A549 (cell line): ENCODE measurements at regions not wholly inside any gene's neighbourhood (a gene's known extent, or its start where the extent isn't known, plus 50 kb on each side); places are given as distances from the start of the nearest gene placed in this dataset.

Experiments
- ATAC-seq, 2 experiments: fragments of 200-7000 bp in 1 of 2; fragments of >200 bp in 1 of 2; cut with Nextera tagmentation in 1 of 2; cut with Tn5 transposase in 1 of 2; 3 replicates each; pipeline versions ENCODE4 v1.8.0 to v1.9.1; 2018 to 2020; ENCODE audit warnings: mild to moderate bottlenecking in 1 of 2, moderate library complexity in 1 of 2
- CTCF ChIA-PET: fragments of 300-600 bp; sonication (Branson Sonifier 250); formaldehyde crosslinking; extraction: SDS; loops from one replicate; lab custom pipeline; 2021; ENCODE audit warnings: antibody characterized with exemption, inconsistent platforms; lab: Yijun Ruan, JAX
- POLR2A ChIA-PET: fragments of 350-600 bp; formaldehyde crosslinking; extraction: SDS; loops from one replicate; lab custom pipeline; 2021; ENCODE audit warnings: antibody characterized with exemption, inconsistent platforms; lab: Yijun Ruan, JAX
- DNase-seq, 2 experiments: peaks; one replicate each; pipeline versions ENCODE4 v3.0.0 to v3.0.0-alpha.2; 2011 to 2016; ENCODE audit warnings: low read depth in 1 of 2, low spot score in 1 of 2
- FAIRE-seq: peaks from 2 replicates; lab custom pipeline; 2011; peaks lifted over from hg19 to GRCh38; lab: Jason Lieb, UNC
- H3K27ac ChIP-seq, 2 experiments: fragments of >200 bp; sonication (Bioruptor Twin); formaldehyde crosslinking; 3 replicates each; pipeline ENCODE4 v1.5.1; 2016 to 2017
- H3K4me1 ChIP-seq: fragments of >200 bp; sonication (Bioruptor Twin); formaldehyde crosslinking; 3 replicates; pipeline ENCODE4 v1.6.1; 2016
- H3K4me2 ChIP-seq: fragments of >200 bp; sonication (Bioruptor Twin); formaldehyde crosslinking; 3 replicates; pipeline ENCODE4 v1.6.1; 2016
- H3K4me3 ChIP-seq: fragments of >200 bp; sonication (Bioruptor Twin); formaldehyde crosslinking; 3 replicates; pipeline ENCODE4 v1.5.1; 2016
- H3K9me3 ChIP-seq: fragments of >200 bp; sonication (Bioruptor Twin); formaldehyde crosslinking; 3 replicates; pipeline ENCODE4 v1.6.1; 2016
- CBX2 ChIP-seq: fragments of 200-600 bp; sonication (generic); IDR thresholded peaks from 2 replicates; pipeline ENCODE4 v1.6.1; 2016; ENCODE audit warnings: low read depth, mild to moderate bottlenecking, borderline replicate concordance
- EHF ChIP-seq: fragments of 250-450 bp; sonication (Bioruptor Pico); IDR thresholded peaks from 2 replicates; pipeline ENCODE4 v1.5.0; 2020; ENCODE audit warnings: mild to moderate bottlenecking
- ESRRA ChIP-seq: fragments of 150-350 bp; IDR thresholded peaks from 2 replicates; pipeline ENCODE4 v1.6.1; 2014; ENCODE audit warnings: mild to moderate bottlenecking, low read length, borderline replicate concordance
- FOXS1 ChIP-seq: fragments of 250-450 bp; sonication (Bioruptor Pico); IDR thresholded peaks from 2 replicates; pipeline ENCODE4 v1.5.0; 2020; ENCODE audit warnings: mild to moderate bottlenecking, moderate library complexity
- HEYL ChIP-seq: fragments of 250-450 bp; sonication (Bioruptor Pico); IDR thresholded peaks from 2 replicates; pipeline ENCODE4 v1.8.0; 2021; ENCODE audit warnings: mild to moderate bottlenecking, moderate library complexity
- HOXB13 ChIP-seq: fragments of 250-450 bp; sonication (Bioruptor Pico); IDR thresholded peaks from 2 replicates; pipeline ENCODE4 v1.5.0; 2020; ENCODE audit warnings: low read depth, mild to moderate bottlenecking, moderate library complexity
- JUN ChIP-seq, 2 experiments: fragments of >200 bp; sonication (Bioruptor Twin); formaldehyde crosslinking; IDR thresholded peaks; 2 replicates in 1 of 2; 3 replicates in 1 of 2; pipeline ENCODE4 v1.6.1; 2016 to 2017
- MAFK ChIP-seq: fragments of 450-650 bp; IDR thresholded peaks from 2 replicates; pipeline ENCODE4 v1.6.1; 2014; ENCODE audit not compliant: partially characterized antibody
- MAZ ChIP-seq: fragments of 150-350 bp; IDR thresholded peaks from 2 replicates; pipeline ENCODE4 v1.6.1; 2014; ENCODE audit warnings: antibody characterized with exemption, low read depth, low read length, borderline replicate concordance
- NPAS2 ChIP-seq: fragments of 250-450 bp; sonication (Bioruptor Pico); IDR thresholded peaks from 2 replicates; pipeline ENCODE4 v1.8.0; 2022; ENCODE audit warnings: mild to moderate bottlenecking, moderate library complexity, borderline replicate concordance
- NR3C1 ChIP-seq: fragments of >200 bp; sonication (Bioruptor Twin); formaldehyde crosslinking; IDR thresholded peaks from 3 replicates; pipeline ENCODE4 v1.6.1; 2017
- RFX5 ChIP-seq: fragments of 450-650 bp; IDR thresholded peaks from 2 replicates; pipeline ENCODE4 v1.7.1; 2014; ENCODE audit warnings: antibody characterized with exemption, mild to moderate bottlenecking, moderate library complexity
- RNF2 ChIP-seq: fragments of 200-600 bp; sonication (generic); IDR thresholded peaks from 2 replicates; pipeline ENCODE4 v1.6.1; 2016; ENCODE audit warnings: low read depth, mild to moderate bottlenecking, antibody characterized with exemption, moderate library complexity, borderline replicate concordance
- USF2 ChIP-seq: fragments of 450-650 bp; IDR thresholded peaks from 2 replicates; pipeline ENCODE4 v1.6.1; 2014; ENCODE audit warnings: antibody characterized with exemption
- ZC3H11A ChIP-seq: fragments of 450-650 bp; IDR thresholded peaks from 2 replicates; pipeline ENCODE4 v1.6.1; 2014; ENCODE audit warnings: antibody characterized with exemption, mild to moderate bottlenecking
- ZNF302 ChIP-seq: fragments of 250-450 bp; sonication (Bioruptor Pico); IDR thresholded peaks from 2 replicates; pipeline ENCODE4 v1.9.0; 2021; ENCODE audit warnings: inconsistent platforms, mild to moderate bottlenecking, moderate library complexity
- ZSCAN20 ChIP-seq: fragments of 250-450 bp; sonication (Bioruptor Pico); IDR thresholded peaks from 2 replicates; pipeline ENCODE4 v1.8.0; 2022; ENCODE audit warnings: mild to moderate bottlenecking, moderate library complexity
- whole genome bisulfite sequencing: methylation state at CpG from one replicate; pipeline ENCODE4 v1.1.6; 2017; ENCODE audit errors: missing lambda C conversion rate; 5-methylcytosine and 5-hydroxymethylcytosine counted together
- TF ChIP-seq, protein P1 (sequence below): fragments of 150-350 bp; IDR thresholded peaks from 2 replicates; pipeline ENCODE4 v1.6.1; 2014; ENCODE audit warnings: low read depth, mild to moderate bottlenecking, low read length
- TF ChIP-seq, protein P2 (sequence below): IDR thresholded peaks from 2 replicates; pipeline ENCODE4 v1.6.1; 2012

DNA sequence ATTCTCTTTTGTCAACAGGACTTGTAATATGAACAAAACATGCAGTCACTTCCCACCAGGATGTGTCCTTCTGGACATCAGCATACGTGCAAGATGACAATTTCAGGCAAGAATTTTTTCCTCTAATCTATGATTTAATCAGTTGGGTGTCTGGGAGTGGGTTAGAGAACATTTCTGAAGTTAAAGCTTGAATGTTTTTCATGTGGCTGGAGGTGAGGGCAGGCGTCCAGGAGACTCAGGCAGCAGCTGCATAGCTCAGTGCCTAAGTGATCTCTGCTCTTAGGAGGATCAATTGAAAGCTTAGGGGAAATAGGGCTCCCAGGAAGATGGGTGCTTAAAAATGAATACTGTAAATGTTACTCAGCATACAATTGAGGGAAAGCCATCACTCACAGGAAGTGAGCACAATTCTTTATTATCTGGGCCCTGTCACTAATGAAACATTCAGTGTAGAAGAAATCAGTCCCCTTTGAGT is 457.6 kb upstream of the KLF6 start:
- 47% methylated on average over 2 of the region's 2 CpGs for WGBS
- Histone ChIP-seq H3K4me3 (no peak overlapping the region), H3K9me3 (no peaks in the 10 kb centered on the region), H3K27ac (peak overlapping the region; percentile 2 to 28; a peak in 2 of 6 replicates), H3K4me1 (peaks cover 30% of the 10 kb centered on the region), H3K4me2 (peak overlapping the region; percentile 59; the same call in 2 of the 3 replicates)
- DNase-seq: no peak
- TF ChIP-seq EHF (CRISPR knock-in tag) (no peak), CBX2 (no peak), FOXS1 (CRISPR knock-in tag) (no peak), JUN (IDR thresholded peaks at IDR 0.05) (no peak), RFX5 (no peak), RNF2 (no peak), MAZ (no peak), ZC3H11A (no peak), HEYL (no peak), ESRRA (no peak), ZNF302 (CRISPR knock-in tag) (no peak), NR3C1 (no peak), NPAS2 (CRISPR knock-in tag) (no peak)
- TF ChIP-seq, protein P1, sequence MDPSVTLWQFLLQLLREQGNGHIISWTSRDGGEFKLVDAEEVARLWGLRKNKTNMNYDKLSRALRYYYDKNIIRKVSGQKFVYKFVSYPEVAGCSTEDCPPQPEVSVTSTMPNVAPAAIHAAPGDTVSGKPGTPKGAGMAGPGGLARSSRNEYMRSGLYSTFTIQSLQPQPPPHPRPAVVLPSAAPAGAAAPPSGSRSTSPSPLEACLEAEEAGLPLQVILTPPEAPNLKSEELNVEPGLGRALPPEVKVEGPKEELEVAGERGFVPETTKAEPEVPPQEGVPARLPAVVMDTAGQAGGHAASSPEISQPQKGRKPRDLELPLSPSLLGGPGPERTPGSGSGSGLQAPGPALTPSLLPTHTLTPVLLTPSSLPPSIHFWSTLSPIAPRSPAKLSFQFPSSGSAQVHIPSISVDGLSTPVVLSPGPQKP: no peak
- POLR2A ChIA-PET: no interaction called here
- CTCF ChIA-PET: interaction anchor here (0.8 kb wide), 1 partner anchor 1003 kb away, joined by 4 read pairs; no protein-coding TSS in a partner anchor
- peak in 1 of 2 experiments; percentile 33; a peak in 1 of 6 replicates for ATAC-seq
- FAIRE-seq: no peak

- Histone ChIP-seq H3K4me3 (no peak overlapping the region), H3K4me2 (no peak overlapping the region), H3K4me1 (peaks cover 27% of the 10 kb centered on the region)
- POLR2A ChIA-PET: interaction anchor here (1.2 kb wide), 1 partner anchor 457 kb away, joined by 3 read pairs; the partner anchor contains the start of gene KLF6
- TF ChIP-seq, protein P2, sequence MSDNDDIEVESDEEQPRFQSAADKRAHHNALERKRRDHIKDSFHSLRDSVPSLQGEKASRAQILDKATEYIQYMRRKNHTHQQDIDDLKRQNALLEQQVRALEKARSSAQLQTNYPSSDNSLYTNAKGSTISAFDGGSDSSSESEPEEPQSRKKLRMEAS: no peak
- TF ChIP-seq ZSCAN20 (CRISPR knock-in tag): no peak
- TF ChIP-seq JUN (IDR thresholded peaks at IDR 0.05): no peak
- TF ChIP-seq HOXB13 (CRISPR knock-in tag): no peak
- no peak for TF ChIP-seq USF2
- TF ChIP-seq, all 56 proteins: peak for 0
- no peak overlapping the region; a peak in 1 of 6 replicates for H3K27ac ChIP-seq
- FAIRE-seq (no peak), ATAC-seq (no peak), DNase-seq (no peak)
- H3K9me3 ChIP-seq: peaks cover 2% of the 10 kb centered on the region; the same call in 2 of the 3 replicates
- CTCF ChIA-PET: no interaction called here
- 84% methylated on average over 7 of the region's 7 CpGs for WGBS
Measured at GRCh38 chr10:4241724-4242345, 456.8 kb upstream of the KLF6 start.

- TF ChIP-seq NPAS2 (CRISPR knock-in tag): no peak
- no peak for TF ChIP-seq MAFK
- TF ChIP-seq RNF2: no peak
- Histone ChIP-seq H3K9me3 (peaks cover 2% of the 10 kb centered on the region; the same call in 2 of the 3 replicates), H3K4me1 (peaks cover 23% of the 10 kb centered on the region), H3K27ac (no peak overlapping the region), H3K4me3 (no peak overlapping the region), H3K4me2 (no peak overlapping the region)
- no peak for ATAC-seq
- WGBS: 83% methylated on average over 7 of the region's 7 CpGs
- ChIA-PET POLR2A (interaction anchor here (1.2 kb wide), 1 partner anchor 455 kb away, joined by 3 read pairs; the partner anchor contains the start of gene KLF6), CTCF (no interaction called here)
- no peak for FAIRE-seq
- DNase-seq: no peak
Measured at GRCh38 chr10:4240608-4241197, 455.7 kb upstream of the KLF6 start.
